Astrocyte (in vitro differentiated cells and primary cell): ENCODE measurements at regions not wholly inside any gene's neighbourhood (a gene's known extent, or its start where the extent isn't known, plus 50 kb on each side); places are given as distances from the start of the nearest gene placed in this dataset.

Source experiments
- CTCF ChIP-seq: IDR thresholded peaks from 2 replicates; pipeline ENCODE4 v1.5.1; 2011; ENCODE audit warnings: low read depth, mild to moderate bottlenecking, inconsistent platforms, low read length, moderate library complexity; ENCODE audit not compliant: insufficient read depth
- EZH2 ChIP-seq: IDR thresholded peaks from 2 replicates; pipeline ENCODE4 v1.6.1; 2012; ENCODE audit warnings: mild to moderate bottlenecking, low read length, inconsistent platforms; ENCODE audit not compliant: insufficient read depth

GRCh38 chr2:131724019-131724418 lies 196.3 kb downstream of the CCDC74A start:
- TF ChIP-seq CTCF (no peak), EZH2 (no peak)
